HEK293 (cell line): ENCODE measurements at regions not wholly inside any gene's neighbourhood (a gene's known extent, or its start where the extent isn't known, plus 50 kb on each side); places are given as distances from the start of the nearest gene placed in this dataset.

Experiments
- CTCF ChIA-PET: fragments of 350-600 bp; formaldehyde crosslinking; extraction: SDS; loops from one replicate; lab custom pipeline; 2021; ENCODE audit warnings: antibody characterized with exemption; lab: Yijun Ruan, JAX
- POLR2A ChIA-PET: fragments of 300-600 bp; formaldehyde crosslinking; extraction: SDS; loops from one replicate; lab custom pipeline; 2020; ENCODE audit warnings: antibody characterized with exemption, inconsistent platforms; lab: Yijun Ruan, JAX
- H3K27ac ChIP-seq: fragments of 200-500 bp; sonication (Bioruptor generic); 2 replicates; pipeline ENCODE4 v1.5.1; 2014; ENCODE audit warnings: low read depth, low read length, control low read depth, inconsistent platforms; ENCODE audit errors: extremely low read depth
- H3K36me3 ChIP-seq, 2 experiments: fragments of 200-500 bp in 1 of 2; sonication (Bioruptor generic) in 1 of 2; 1 replicate in 1 of 2; 2 replicates in 1 of 2; pipeline ENCODE4 v1.5.1; 2014 to 2017; ENCODE audit warnings: inconsistent platforms in 2 of 2, low read length in 2 of 2; ENCODE audit not compliant: control insufficient read depth in 2 of 2, insufficient read depth in 1 of 2
- H3K4me1 ChIP-seq: fragments of 200-500 bp; sonication (Bioruptor generic); 2 replicates; pipeline ENCODE4 v1.5.1; 2014; ENCODE audit warnings: mild to moderate bottlenecking, low read length, inconsistent platforms; ENCODE audit not compliant: control insufficient read depth, insufficient read depth
- H3K4me3 ChIP-seq: 2 replicates; pipeline ENCODE4 v1.5.1; 2011; ENCODE audit warnings: low read depth, mild to moderate bottlenecking, control low read depth, low read length, moderate library complexity
- H3K9me3 ChIP-seq: fragments of 200-500 bp; sonication (Bioruptor generic); 2 replicates; pipeline ENCODE4 v1.5.1; 2014; ENCODE audit warnings: low read depth, low read length, inconsistent platforms; ENCODE audit not compliant: control insufficient read depth, insufficient read depth
- BCL11A ChIP-seq: fragments of 450-650 bp; formaldehyde crosslinking; IDR thresholded peaks from 2 replicates; pipeline ENCODE4 v1.5.1; 2016; ENCODE audit warnings: low read depth, missing biosample characterization, missing genetic modification characterization
- GLI2 ChIP-seq: fragments of 450-650 bp; formaldehyde crosslinking; IDR thresholded peaks from 2 replicates; pipeline ENCODE4; 2017; ENCODE audit warnings: missing biosample characterization, missing genetic modification characterization, low read depth, borderline replicate concordance
- GLI4 ChIP-seq: fragments of 450-650 bp; formaldehyde crosslinking; IDR thresholded peaks from 2 replicates; pipeline ENCODE4 v1.5.1; 2016; ENCODE audit warnings: missing biosample characterization, missing genetic modification characterization
- KLF16 ChIP-seq: fragments of 450-650 bp; formaldehyde crosslinking; IDR thresholded peaks from 2 replicates; pipeline ENCODE4 v1.5.1; 2017; ENCODE audit warnings: missing biosample characterization, missing genetic modification characterization
- SCRT2 ChIP-seq: fragments of 450-650 bp; formaldehyde crosslinking; IDR thresholded peaks from 2 replicates; pipeline ENCODE4 v1.5.1; 2016; ENCODE audit warnings: missing biosample characterization, missing genetic modification characterization
- ZNF132 ChIP-seq: fragments of 450-650 bp; formaldehyde crosslinking; IDR thresholded peaks from 2 replicates; pipeline ENCODE4 v1.5.1; 2017; ENCODE audit warnings: missing biosample characterization, missing genetic modification characterization, borderline replicate concordance
- ZNF138 ChIP-seq: fragments of 450-650 bp; formaldehyde crosslinking; IDR thresholded peaks from 2 replicates; pipeline ENCODE4 v1.5.1; 2016; ENCODE audit warnings: missing biosample characterization, missing genetic modification characterization, borderline replicate concordance
- ZNF146 ChIP-seq: fragments of 450-650 bp; formaldehyde crosslinking; IDR thresholded peaks from 2 replicates; pipeline ENCODE4 v1.5.1; 2016; ENCODE audit warnings: missing biosample characterization, missing genetic modification characterization
- ZNF155 ChIP-seq: fragments of 450-650 bp; formaldehyde crosslinking; IDR thresholded peaks from 2 replicates; pipeline ENCODE4 v1.5.1; 2016; ENCODE audit warnings: missing biosample characterization, missing genetic modification characterization
- ZNF223 ChIP-seq: fragments of 450-650 bp; formaldehyde crosslinking; IDR thresholded peaks from 2 replicates; pipeline ENCODE4 v1.5.1; 2016; ENCODE audit warnings: missing biosample characterization, missing genetic modification characterization
- ZNF239 ChIP-seq: fragments of 450-650 bp; formaldehyde crosslinking; IDR thresholded peaks from 2 replicates; pipeline ENCODE4 v1.5.1; 2016; ENCODE audit warnings: missing biosample characterization, missing genetic modification characterization
- ZNF391 ChIP-seq: fragments of 450-650 bp; formaldehyde crosslinking; IDR thresholded peaks from 2 replicates; pipeline ENCODE4 v1.5.1; 2016; ENCODE audit warnings: low read depth, missing biosample characterization, missing genetic modification characterization, borderline replicate concordance
- ZNF426 ChIP-seq: fragments of 450-650 bp; formaldehyde crosslinking; IDR thresholded peaks from 2 replicates; pipeline ENCODE4 v1.5.1; 2017; ENCODE audit warnings: missing biosample characterization, missing genetic modification characterization, mild to moderate bottlenecking, inconsistent platforms, moderate library complexity
- ZNF501 ChIP-seq: fragments of 450-650 bp; formaldehyde crosslinking; IDR thresholded peaks from 2 replicates; pipeline ENCODE4 v1.5.1; 2016; ENCODE audit warnings: missing biosample characterization, missing genetic modification characterization
- ZNF530 ChIP-seq: fragments of 450-650 bp; formaldehyde crosslinking; IDR thresholded peaks from 2 replicates; pipeline ENCODE4 v1.5.1; 2016; ENCODE audit warnings: low read depth, missing biosample characterization, missing genetic modification characterization
- ZNF544 ChIP-seq: fragments of 450-650 bp; formaldehyde crosslinking; IDR thresholded peaks from 2 replicates; pipeline ENCODE4 v1.5.0; 2017; ENCODE audit warnings: missing biosample characterization, missing genetic modification characterization
- ZNF555 ChIP-seq: fragments of 450-650 bp; formaldehyde crosslinking; conservative IDR thresholded peaks from 2 replicates; pipeline ENCODE4 v1.5.1; 2017; ENCODE audit warnings: missing biosample characterization, mild to moderate bottlenecking, missing genetic modification characterization, inconsistent platforms
- ZNF560 ChIP-seq: fragments of 450-650 bp; formaldehyde crosslinking; IDR thresholded peaks from 2 replicates; pipeline ENCODE4 v1.5.1; 2017; ENCODE audit warnings: missing biosample characterization, missing genetic modification characterization, borderline replicate concordance
- ZNF837 ChIP-seq: fragments of 450-650 bp; formaldehyde crosslinking; IDR thresholded peaks from 2 replicates; pipeline ENCODE4 v1.5.1; 2016; ENCODE audit warnings: missing biosample characterization, missing genetic modification characterization
- TF ChIP-seq, protein P1 (sequence below): fragments of 450-650 bp; formaldehyde crosslinking; IDR thresholded peaks from 2 replicates; pipeline ENCODE4 v1.5.1; 2016; ENCODE audit warnings: missing biosample characterization, missing genetic modification characterization, low read depth
- TF ChIP-seq, protein P2 (sequence below): fragments of 450-650 bp; formaldehyde crosslinking; IDR thresholded peaks from 2 replicates; pipeline ENCODE4 v1.5.1; 2016; ENCODE audit warnings: missing biosample characterization, missing genetic modification characterization
- TF ChIP-seq, protein P3 (sequence below): fragments of 450-650 bp; formaldehyde crosslinking; IDR thresholded peaks from 2 replicates; pipeline ENCODE4 v1.5.1; 2017; ENCODE audit warnings: missing biosample characterization, missing genetic modification characterization
- TF ChIP-seq, protein P4 (sequence below): fragments of 450-650 bp; formaldehyde crosslinking; IDR thresholded peaks from 2 replicates; pipeline ENCODE4 v1.5.1; 2016; ENCODE audit warnings: missing biosample characterization, missing genetic modification characterization

DNA sequence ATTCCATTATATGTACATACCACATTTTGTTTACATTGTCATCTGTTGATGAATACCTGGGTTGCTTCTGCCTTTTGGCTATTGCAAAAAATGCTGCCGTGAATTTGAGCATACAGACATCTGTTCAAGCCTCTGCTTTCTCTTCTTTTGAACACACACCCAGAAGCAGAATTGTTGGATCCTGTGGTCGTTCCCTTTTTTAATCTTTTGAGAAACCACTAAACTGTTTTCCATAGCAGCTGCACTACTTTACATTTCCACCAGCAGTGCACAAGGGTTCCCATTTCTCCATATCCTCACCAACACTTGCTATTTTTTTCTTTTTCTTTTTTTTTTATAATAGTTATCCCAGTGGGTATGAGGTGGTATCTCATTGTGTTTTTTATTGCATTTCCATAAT, 123.5 kb downstream of the TEX29 start:
- TF ChIP-seq ZNF837 (tag by site-specific recombination) (no peak), GLI4 (tag by site-specific recombination) (no peak), GLI2 (no peak), ZNF426 (tag by site-specific recombination) (no peak), ZNF391 (tag by site-specific recombination) (no peak)
- TF ChIP-seq, protein P1, sequence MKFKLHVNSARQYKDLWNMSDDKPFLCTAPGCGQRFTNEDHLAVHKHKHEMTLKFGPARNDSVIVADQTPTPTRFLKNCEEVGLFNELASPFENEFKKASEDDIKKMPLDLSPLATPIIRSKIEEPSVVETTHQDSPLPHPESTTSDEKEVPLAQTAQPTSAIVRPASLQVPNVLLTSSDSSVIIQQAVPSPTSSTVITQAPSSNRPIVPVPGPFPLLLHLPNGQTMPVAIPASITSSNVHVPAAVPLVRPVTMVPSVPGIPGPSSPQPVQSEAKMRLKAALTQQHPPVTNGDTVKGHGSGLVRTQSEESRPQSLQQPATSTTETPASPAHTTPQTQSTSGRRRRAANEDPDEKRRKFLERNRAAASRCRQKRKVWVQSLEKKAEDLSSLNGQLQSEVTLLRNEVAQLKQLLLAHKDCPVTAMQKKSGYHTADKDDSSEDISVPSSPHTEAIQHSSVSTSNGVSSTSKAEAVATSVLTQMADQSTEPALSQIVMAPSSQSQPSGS, result no peak
- TF ChIP-seq, all 188 proteins: peak for 0
- H3K36me3 ChIP-seq, result no peaks in the 10 kb centered on the region
- H3K4me1 ChIP-seq, result no peaks in the 10 kb centered on the region
- no peaks in the 10 kb centered on the region for H3K9me3 ChIP-seq
- H3K27ac ChIP-seq, result no peak overlapping the region
- H3K4me3 ChIP-seq, result no peak overlapping the region
- ChIA-PET POLR2A (no interaction called here), CTCF (interaction anchor here (0.7 kb wide), 1 partner anchor 15 kb away, joined by 7 read pairs; no protein-coding TSS in a partner anchor)

DNA sequence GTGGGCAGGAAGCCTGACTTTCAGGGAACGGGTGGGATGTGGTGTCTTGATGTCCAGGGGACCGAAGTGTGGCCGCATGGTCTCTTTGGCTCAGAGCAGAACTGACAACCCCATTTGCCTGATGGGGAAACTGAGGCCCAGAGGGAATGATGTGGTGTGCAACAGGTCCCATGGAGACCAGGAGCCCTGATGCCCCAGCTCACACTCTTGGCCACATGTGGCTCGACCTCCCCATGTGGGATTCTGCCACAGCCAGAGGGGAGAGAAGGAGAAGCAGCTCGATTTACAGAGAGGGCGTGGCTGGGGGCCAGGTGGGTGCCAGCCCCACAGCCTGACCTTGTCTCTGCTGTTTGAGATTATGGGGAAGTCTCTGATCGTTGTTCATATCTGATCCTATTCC, 128.1 kb downstream of the TEX29 start:
- Histone ChIP-seq H3K36me3 (no peaks in the 10 kb centered on the region), H3K4me1 (no peaks in the 10 kb centered on the region), H3K9me3 (no peaks in the 10 kb centered on the region), H3K4me3 (no peak overlapping the region), H3K27ac (no peak overlapping the region)
- ChIA-PET CTCF (no interaction called here), POLR2A (no interaction called here)
- no peak for TF ChIP-seq KLF16
- TF ChIP-seq SCRT2 (tag by site-specific recombination), result peak; percentile 51; the same call in 1 of the 2 replicates
- no peak for TF ChIP-seq BCL11A
- TF ChIP-seq, protein P2, sequence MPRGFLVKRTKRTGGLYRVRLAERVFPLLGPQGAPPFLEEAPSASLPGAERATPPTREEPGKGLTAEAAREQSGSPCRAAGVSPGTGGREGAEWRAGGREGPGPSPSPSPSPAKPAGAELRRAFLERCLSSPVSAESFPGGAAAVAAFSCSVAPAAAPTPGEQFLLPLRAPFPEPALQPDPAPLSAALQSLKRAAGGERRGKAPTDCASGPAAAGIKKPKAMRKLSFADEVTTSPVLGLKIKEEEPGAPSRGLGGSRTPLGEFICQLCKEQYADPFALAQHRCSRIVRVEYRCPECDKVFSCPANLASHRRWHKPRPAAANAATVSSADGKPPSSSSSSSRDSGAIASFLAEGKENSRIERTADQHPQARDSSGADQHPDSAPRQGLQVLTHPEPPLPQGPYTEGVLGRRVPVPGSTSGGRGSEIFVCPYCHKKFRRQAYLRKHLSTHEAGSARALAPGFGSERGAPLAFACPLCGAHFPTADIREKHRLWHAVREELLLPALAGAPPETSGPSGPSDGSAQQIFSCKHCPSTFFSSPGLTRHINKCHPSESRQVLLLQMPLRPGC (tag by site-specific recombination), result no peak
- TF ChIP-seq ZNF132 (tag by site-specific recombination), result no peak
- no peak for TF ChIP-seq ZNF146 (tag by site-specific recombination)

DNA sequence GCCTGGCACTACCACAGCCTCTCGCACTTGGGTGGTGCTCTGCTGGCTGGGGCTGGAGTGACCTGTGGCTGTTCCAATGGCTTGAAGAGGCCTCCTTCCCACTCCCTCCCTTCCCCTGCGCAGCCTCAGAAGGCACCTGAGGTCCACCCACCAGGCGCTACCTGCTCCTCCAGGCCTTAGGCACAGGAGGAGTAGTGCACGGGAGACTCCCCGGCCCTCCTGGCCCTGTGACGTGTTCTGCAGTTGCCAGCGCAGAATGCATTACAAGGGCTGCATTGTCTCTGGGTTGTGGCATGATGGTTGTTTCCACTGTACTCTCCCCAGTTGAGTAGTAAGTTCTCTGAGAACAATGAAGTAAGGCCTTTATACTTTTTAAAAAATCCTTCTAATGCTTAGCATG, 128.6 kb downstream of the TEX29 start:
- H3K36me3 ChIP-seq, result no peaks in the 10 kb centered on the region
- CTCF ChIA-PET, result no interaction called here
- H3K4me1 ChIP-seq, result no peaks in the 10 kb centered on the region
- POLR2A ChIA-PET, result no interaction called here
- no peak for TF ChIP-seq ZNF530
- TF ChIP-seq, protein P1, result no peak
- TF ChIP-seq, protein P3, sequence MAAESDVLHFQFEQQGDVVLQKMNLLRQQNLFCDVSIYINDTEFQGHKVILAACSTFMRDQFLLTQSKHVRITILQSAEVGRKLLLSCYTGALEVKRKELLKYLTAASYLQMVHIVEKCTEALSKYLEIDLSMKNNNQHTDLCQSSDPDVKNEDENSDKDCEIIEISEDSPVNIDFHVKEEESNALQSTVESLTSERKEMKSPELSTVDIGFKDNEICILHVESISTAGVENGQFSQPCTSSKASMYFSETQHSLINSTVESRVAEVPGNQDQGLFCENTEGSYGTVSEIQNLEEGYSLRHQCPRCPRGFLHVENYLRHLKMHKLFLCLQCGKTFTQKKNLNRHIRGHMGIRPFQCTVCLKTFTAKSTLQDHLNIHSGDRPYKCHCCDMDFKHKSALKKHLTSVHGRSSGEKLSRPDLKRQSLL (tag by site-specific recombination), result no peak
- no peak for TF ChIP-seq ZNF138
- TF ChIP-seq, protein P4, sequence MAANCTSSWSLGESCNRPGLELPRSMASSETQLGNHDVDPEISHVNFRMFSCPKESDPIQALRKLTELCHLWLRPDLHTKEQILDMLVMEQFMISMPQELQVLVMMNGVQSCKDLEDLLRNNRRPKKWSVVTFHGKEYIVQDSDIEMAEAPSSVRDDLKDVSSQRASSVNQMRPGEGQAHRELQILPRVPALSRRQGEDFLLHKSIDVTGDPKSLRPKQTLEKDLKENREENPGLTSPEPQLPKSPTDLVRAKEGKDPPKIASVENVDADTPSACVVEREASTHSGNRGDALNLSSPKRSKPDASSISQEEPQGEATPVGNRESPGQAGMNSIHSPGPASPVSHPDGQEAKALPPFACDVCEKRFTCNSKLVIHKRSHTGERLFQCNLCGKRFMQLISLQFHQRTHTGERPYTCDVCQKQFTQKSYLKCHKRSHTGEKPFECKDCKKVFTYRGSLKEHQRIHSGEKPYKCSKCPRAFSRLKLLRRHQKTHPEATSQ (tag by site-specific recombination), result no peak
- TF ChIP-seq ZNF501, result no peak
- TF ChIP-seq ZNF555 (tag by site-specific recombination), result no peak
- TF ChIP-seq ZNF223 (tag by site-specific recombination), result no peak
- TF ChIP-seq, protein P2 (tag by site-specific recombination), result no peak
- TF ChIP-seq ZNF560 (tag by site-specific recombination), result no peak
- no peak for TF ChIP-seq ZNF155 (tag by site-specific recombination)
- TF ChIP-seq ZNF239, result no peak
- TF ChIP-seq ZNF544 (tag by site-specific recombination), result no peak
- H3K27ac ChIP-seq, result no peak overlapping the region
- no peaks in the 10 kb centered on the region for H3K9me3 ChIP-seq
- no peak overlapping the region for H3K4me3 ChIP-seq
